BE2C (cell line): ENCODE measurements at regions not wholly inside any gene's neighbourhood (a gene's known extent, or its start where the extent isn't known, plus 50 kb on each side); places are given as distances from the start of the nearest gene placed in this dataset.

Experiments
- DNase-seq: peaks from one replicate; pipeline ENCODE4 v3.0.0-alpha.2; 2020
- H3K27me3 ChIP-seq: fragments of 250-450 bp; sonication (Bioruptor Pico); 2 replicates; pipeline ENCODE4 v1.5.1; 2020; ENCODE audit warnings: mild to moderate bottlenecking
- H3K36me3 ChIP-seq: fragments of 250-450 bp; sonication (Bioruptor Pico); 2 replicates; pipeline ENCODE4 v1.5.1; 2020; ENCODE audit warnings: mild to moderate bottlenecking
- H3K4me1 ChIP-seq: fragments of 250-450 bp; sonication (Bioruptor Pico); 2 replicates; pipeline ENCODE4 v1.5.1; 2020
- H3K4me3 ChIP-seq: 2 replicates; pipeline ENCODE4 v1.5.1; 2011; ENCODE audit warnings: low read depth, low read length
- H3K9me3 ChIP-seq: fragments of 250-450 bp; sonication (Bioruptor Pico); 2 replicates; pipeline ENCODE4 v1.5.1; 2020
- CTCF ChIP-seq: IDR thresholded peaks from 2 replicates; pipeline ENCODE4 v1.5.1; 2012; ENCODE audit warnings: mild to moderate bottlenecking, low read depth, low read length

DNA sequence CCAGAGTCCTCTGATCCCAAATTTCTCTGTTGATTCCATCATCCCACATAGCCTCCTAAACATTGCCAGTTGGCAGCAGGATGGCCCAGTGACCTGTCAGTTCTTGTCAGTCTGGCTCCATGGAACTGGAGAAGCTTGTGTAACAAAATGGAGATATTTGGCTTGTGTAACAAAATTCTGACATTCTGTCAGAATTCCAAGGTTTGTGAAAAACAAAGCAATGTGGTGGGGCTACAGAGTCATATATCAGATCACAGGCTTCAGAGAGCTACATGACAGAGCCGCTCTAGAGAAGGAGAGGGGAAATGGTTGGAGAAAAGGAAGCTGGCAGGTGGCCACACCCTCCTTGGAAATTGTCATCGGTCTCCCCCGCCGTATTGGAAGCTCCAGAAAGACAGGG lies 75.4 kb upstream of the MAN2A1 start:
- DNase-seq = no peak
- Histone ChIP-seq H3K4me3 (no peak overlapping the region), H3K9me3 (no peaks in the 10 kb centered on the region), H3K27me3 (no peaks in the 10 kb centered on the region), H3K36me3 (no peaks in the 10 kb centered on the region), H3K4me1 (peaks cover 15% of the 10 kb centered on the region)
- TF ChIP-seq CTCF = no peak

DNA sequence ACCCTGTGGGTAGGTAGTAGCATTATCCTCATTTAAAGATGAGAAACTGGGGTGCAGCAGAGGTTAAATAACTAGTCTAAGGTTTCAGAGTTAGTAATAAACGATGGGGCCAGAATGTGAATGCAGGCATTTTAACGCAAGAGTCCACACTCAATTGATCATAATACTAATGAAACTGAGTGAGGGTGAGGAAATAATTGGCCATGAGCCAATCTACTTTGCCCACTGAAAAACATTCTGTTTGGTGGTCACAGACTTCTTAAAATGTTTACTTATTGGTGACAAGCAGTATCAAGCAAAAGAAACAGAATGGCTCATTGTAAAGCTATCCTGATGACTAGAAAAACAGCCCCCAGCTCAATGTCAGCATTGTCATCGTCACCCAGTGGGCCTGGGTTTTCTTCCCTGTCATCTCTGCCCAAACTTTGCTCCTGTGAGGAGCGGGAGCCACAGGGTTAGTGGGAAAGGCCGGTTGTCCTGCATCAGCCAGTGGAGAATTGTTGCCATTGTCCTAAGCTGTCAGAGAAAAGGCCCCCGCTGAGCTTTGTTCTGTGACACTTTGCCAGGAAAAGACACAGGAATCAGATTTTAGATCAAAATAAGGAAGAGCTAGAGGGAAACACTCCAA lies 77.3 kb upstream of the MAN2A1 start:
- Histone ChIP-seq H3K4me3 (no peak overlapping the region), H3K4me1 (peaks cover 15% of the 10 kb centered on the region), H3K36me3 (no peaks in the 10 kb centered on the region), H3K27me3 (no peaks in the 10 kb centered on the region), H3K9me3 (no peaks in the 10 kb centered on the region)
- no peak for DNase-seq
- no peak for TF ChIP-seq CTCF

DNA sequence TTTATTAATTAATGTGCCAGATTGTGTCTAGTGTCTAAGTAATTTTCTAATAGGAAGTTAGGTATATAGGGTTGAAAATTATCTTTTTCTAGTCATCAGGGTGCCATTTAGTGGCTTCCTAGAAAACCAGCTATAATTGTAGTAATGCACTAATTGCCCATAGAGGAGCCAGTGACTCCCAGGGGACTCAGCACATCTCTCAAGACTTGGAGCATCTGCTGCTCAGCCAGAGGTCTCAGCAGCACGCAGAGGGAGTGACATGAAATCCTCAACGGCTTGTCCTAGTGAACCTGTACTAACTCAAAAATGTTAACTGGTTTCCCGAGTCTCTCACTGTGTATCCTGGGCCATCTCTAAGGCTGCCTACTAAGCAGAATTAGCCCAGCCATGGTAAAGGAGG lies 78.2 kb upstream of the MAN2A1 start:
- Histone ChIP-seq H3K36me3 (no peaks in the 10 kb centered on the region), H3K4me1 (peaks cover 15% of the 10 kb centered on the region), H3K4me3 (no peak overlapping the region), H3K9me3 (no peaks in the 10 kb centered on the region), H3K27me3 (no peaks in the 10 kb centered on the region)
- DNase-seq = peak; percentile 36
- no peak for TF ChIP-seq CTCF

DNA sequence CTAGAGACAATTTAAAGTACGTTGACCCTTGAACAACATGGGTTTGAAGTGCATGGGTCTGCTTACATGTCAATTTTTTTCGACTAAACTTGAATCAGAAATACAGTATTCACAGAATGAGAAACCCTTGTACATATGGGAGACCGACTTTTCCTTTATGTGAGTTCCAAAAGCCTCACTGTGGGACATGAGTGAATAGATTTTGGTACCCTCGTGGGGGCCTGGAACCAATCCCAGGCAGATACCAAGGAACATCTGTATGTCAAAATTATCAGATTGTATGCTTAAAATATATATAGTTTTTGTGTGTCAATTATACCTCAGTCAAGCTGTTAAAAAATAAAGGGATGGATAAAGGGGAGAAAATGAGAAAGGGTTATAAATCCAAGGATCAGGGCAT lies 78.7 kb upstream of the MAN2A1 start:
- H3K36me3 ChIP-seq = no peaks in the 10 kb centered on the region
- no peak overlapping the region for H3K4me3 ChIP-seq
- H3K9me3 ChIP-seq = no peaks in the 10 kb centered on the region
- no peak for TF ChIP-seq CTCF
- peaks cover 15% of the 10 kb centered on the region for H3K4me1 ChIP-seq
- no peak for DNase-seq
- H3K27me3 ChIP-seq = no peaks in the 10 kb centered on the region

- no peak for DNase-seq
- no peak overlapping the region for H3K4me3 ChIP-seq
- H3K27me3 ChIP-seq = no peaks in the 10 kb centered on the region
- TF ChIP-seq CTCF = no peak
- H3K9me3 ChIP-seq = no peaks in the 10 kb centered on the region
- peaks cover 15% of the 10 kb centered on the region for H3K4me1 ChIP-seq
- no peaks in the 10 kb centered on the region for H3K36me3 ChIP-seq
These were observed 79.1 kb upstream of the MAN2A1 start for GRCh38 chr5:109610581-109610980.

DNA sequence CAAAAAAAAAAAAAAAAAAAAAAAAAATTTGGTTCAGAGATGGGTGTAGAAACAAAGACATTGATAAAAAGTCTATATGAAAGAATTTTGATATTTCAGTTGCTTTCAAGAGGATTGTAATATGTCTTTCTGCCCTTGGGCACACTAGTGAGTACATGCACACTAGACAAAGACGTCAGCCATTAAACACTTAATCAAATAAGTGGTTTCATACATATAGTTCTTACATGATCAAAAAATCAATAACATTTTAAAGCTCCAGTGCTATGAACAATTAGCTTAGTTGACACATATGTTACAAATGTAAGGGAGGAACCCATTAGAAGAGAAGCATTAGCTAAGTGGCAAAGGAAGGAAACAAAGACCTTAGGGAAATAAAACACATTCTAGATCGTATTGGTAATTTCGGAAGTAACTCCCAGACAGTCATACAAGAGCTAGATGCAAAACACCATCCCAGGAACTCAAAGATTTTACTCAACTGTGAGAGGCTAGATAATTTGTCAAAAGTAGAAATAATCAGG lies 84.5 kb upstream of the MAN2A1 start:
- H3K4me3 ChIP-seq = no peak overlapping the region
- no peaks in the 10 kb centered on the region for H3K27me3 ChIP-seq
- no peak for DNase-seq
- no peaks in the 10 kb centered on the region for H3K36me3 ChIP-seq
- TF ChIP-seq CTCF = no peak
- H3K4me1 ChIP-seq = no peaks in the 10 kb centered on the region
- no peaks in the 10 kb centered on the region for H3K9me3 ChIP-seq
